ENCODE measurements at regions not wholly inside any gene's neighbourhood (a gene's known extent, or its start where the extent isn't known, plus 50 kb on each side); places are given as distances from the start of the nearest gene placed in this dataset.
"Not testable (repeated sequence)": the region's sequence is repeated elsewhere in the genome, so short reads cannot be mapped to it uniquely, and the experiment has no call there.

DNA sequence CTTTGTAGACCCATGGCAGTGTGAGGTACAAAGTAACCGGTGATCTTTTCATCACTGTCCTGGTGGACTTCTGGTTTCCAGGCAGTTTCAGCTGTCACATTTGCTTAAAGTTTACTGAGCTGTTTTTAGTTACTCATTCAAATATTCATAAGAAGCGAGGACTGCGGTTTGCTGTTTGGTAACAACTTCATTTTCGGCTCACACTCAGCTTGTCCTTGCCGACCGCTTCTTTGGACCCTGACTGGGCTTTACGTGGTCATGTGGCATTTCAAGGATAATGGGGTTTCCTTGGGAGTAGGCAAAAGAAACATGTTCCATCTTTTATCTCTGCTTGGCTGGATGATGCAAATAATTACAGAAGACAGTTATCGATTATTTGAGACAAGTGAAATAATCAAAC lies 350.7 kb downstream of the PAX3 start:
- Histone ChIP-seq H3K9me3 (no peaks in the 10 kb centered on the region), H3K27me3 (replicated peaks; ENCODE audit: insufficient read depth) (no peaks in the 10 kb centered on the region), H3K27ac (no peak overlapping the region), H3K4me1 (replicated peaks) (no peaks in the 10 kb centered on the region), H3K36me3 (no peaks in the 10 kb centered on the region), H3K4me3 (no peak overlapping the region)
- 89% methylated on average over 8 of the region's 8 CpGs for WGBS
- DNase-seq (ENCODE audit: low spot score): no peak
- intact Hi-C loops (cut with DNase I): no loop called here
- TF ChIP-seq, protein P1, sequence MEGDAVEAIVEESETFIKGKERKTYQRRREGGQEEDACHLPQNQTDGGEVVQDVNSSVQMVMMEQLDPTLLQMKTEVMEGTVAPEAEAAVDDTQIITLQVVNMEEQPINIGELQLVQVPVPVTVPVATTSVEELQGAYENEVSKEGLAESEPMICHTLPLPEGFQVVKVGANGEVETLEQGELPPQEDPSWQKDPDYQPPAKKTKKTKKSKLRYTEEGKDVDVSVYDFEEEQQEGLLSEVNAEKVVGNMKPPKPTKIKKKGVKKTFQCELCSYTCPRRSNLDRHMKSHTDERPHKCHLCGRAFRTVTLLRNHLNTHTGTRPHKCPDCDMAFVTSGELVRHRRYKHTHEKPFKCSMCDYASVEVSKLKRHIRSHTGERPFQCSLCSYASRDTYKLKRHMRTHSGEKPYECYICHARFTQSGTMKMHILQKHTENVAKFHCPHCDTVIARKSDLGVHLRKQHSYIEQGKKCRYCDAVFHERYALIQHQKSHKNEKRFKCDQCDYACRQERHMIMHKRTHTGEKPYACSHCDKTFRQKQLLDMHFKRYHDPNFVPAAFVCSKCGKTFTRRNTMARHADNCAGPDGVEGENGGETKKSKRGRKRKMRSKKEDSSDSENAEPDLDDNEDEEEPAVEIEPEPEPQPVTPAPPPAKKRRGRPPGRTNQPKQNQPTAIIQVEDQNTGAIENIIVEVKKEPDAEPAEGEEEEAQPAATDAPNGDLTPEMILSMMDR (IDR thresholded peaks at IDR 0.05): no peak
- TF ChIP-seq POLR2A (IDR thresholded peaks at IDR 0.05) (no peak), POLR2AphosphoS5 (IDR thresholded peaks at IDR 0.05) (no peak)

- WGBS: 95% methylated on average over 3 of the region's 3 CpGs
- intact Hi-C loops (cut with DNase I); H3K27ac ChIP-seq: not testable (repeated sequence)
Measured at GRCh38 chr2:221944452-221944851, 354.3 kb downstream of the PAX3 start.

DNA sequence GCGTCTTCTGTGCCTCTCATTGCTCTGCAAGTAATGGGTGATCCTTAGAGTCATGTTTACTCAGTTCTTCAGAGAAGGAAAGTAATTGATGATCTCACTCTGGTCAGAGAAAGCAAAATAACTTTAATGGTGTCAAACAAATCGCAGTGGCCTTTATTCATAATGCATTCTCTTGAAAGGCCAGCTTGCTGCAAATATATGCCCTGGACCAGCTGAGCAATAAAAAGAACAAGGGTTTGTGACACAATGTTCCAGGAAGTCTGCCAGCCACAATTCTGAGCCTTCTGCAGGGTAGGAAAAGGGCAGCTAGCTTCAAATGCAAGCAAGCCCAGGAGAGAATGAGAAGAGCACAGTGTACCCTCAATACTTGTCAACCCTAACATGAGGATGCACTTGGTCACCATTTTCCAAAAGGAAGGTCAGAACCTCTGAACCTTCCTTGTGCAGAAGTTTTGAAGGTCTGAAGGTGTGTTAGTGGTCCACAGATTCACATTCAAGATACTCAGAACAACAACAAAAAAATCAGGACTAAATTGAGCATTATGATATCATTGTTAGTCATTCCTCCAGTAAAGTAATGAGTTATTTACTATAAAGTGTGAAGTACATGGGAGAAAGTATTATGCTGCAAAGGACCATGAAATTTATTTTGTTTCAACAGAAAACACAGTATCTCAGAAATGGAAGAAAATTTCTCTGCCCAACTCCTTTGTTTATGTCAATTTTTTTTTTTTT lies 355.6 kb downstream of the PAX3 start:
- DNase-seq (ENCODE audit: low spot score): peak; percentile 65
- H3K9me3 ChIP-seq: no peaks in the 10 kb centered on the region
- intact Hi-C loops (cut with DNase I): no loop called here
- no peak overlapping the region for H3K4me3 ChIP-seq
- no peaks in the 10 kb centered on the region for H3K4me1 ChIP-seq (replicated peaks)
- peak overlapping the region; percentile 30 for H3K27ac ChIP-seq
- no peaks in the 10 kb centered on the region for H3K36me3 ChIP-seq
- 28% methylated on average over 2 of the region's 2 CpGs for WGBS
- TF ChIP-seq POLR2AphosphoS5 (IDR thresholded peaks at IDR 0.05) (peak; percentile 81), POLR2A (IDR thresholded peaks at IDR 0.05) (no peak)
- TF ChIP-seq, protein P1 (IDR thresholded peaks at IDR 0.05): no peak
- H3K27me3 ChIP-seq (replicated peaks; ENCODE audit: insufficient read depth): no peaks in the 10 kb centered on the region

More at GRCh38 chr2:221944452-221944851, 354.3 kb downstream of the PAX3 start:
- not testable (repeated sequence) for H3K27me3 ChIP-seq (replicated peaks; ENCODE audit: insufficient read depth); DNase-seq (ENCODE audit: low spot score); H3K36me3 ChIP-seq; H3K9me3 ChIP-seq; H3K4me1 ChIP-seq (replicated peaks); H3K4me3 ChIP-seq

DNA sequence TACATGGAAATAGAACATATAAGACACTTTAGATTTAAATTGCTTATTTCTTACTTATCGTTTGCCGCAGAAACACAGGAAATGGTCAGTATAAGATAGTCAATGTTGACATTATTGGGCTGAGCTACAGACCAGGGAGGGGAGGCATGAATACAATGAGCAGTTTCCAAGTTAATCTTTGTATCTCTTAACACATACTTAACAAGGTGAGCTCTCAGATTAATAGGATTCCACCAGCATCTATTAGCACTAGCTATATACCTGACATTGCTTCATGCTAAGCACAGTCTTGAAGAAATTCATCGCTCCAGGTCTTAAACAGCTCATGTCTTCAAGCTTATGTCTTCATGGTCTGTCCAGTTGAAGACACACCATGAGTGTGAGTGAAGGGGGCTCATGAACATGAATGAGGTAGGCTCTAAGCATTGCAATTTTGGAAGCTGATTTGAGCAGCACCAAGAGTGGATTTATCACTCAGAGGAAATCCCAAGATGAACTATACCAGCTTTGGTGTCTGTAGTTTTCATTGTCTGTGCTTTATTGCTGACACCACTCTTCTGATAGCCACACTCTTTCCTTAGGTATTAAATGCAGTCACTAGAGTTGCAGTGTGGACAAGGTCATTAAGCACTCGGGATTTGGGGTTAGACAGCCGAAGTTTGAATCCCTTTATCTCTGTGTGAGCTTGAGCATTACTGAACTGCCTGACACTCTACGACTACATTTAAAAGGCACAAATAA lies 359.3 kb upstream of the EPHA4 start:
- no peaks in the 10 kb centered on the region for H3K36me3 ChIP-seq

GRCh38 chr2:221929259-221929658 lies 357.2 kb upstream of the EPHA4 start:
- H3K4me1 ChIP-seq (replicated peaks): no peaks in the 10 kb centered on the region
- H3K36me3 ChIP-seq: no peaks in the 10 kb centered on the region
- DNase-seq (ENCODE audit: low spot score): no peak
- no peak overlapping the region for H3K27ac ChIP-seq
- WGBS: 36% methylated on average over 1 of the region's 1 CpG
- TF ChIP-seq POLR2A (IDR thresholded peaks at IDR 0.05) (no peak), POLR2AphosphoS5 (IDR thresholded peaks at IDR 0.05) (no peak)
- TF ChIP-seq, protein P1 (IDR thresholded peaks at IDR 0.05): no peak
- H3K9me3 ChIP-seq: no peaks in the 10 kb centered on the region
- intact Hi-C loops (cut with DNase I): no loop called here
- H3K27me3 ChIP-seq (replicated peaks; ENCODE audit: insufficient read depth): no peaks in the 10 kb centered on the region
- H3K4me3 ChIP-seq: no peak overlapping the region

More for the DNA sequence above, 359.3 kb upstream of the EPHA4 start:
- no peak for DNase-seq (ENCODE audit: low spot score)
- 71% methylated on average over 6 of the region's 6 CpGs for WGBS
- no peaks in the 10 kb centered on the region for H3K27me3 ChIP-seq (replicated peaks; ENCODE audit: insufficient read depth)
- no peaks in the 10 kb centered on the region for H3K4me1 ChIP-seq (replicated peaks)
- TF ChIP-seq POLR2AphosphoS5 (IDR thresholded peaks at IDR 0.05): no peak
- TF ChIP-seq POLR2A (IDR thresholded peaks at IDR 0.05): no peak
- TF ChIP-seq, protein P1 (IDR thresholded peaks at IDR 0.05): no peak
- no peak overlapping the region for H3K27ac ChIP-seq
- intact Hi-C loops (cut with DNase I): no loop called here
- no peaks in the 10 kb centered on the region for H3K9me3 ChIP-seq
- no peak overlapping the region for H3K4me3 ChIP-seq
